Colonic mucosa (tissue), 4 donors: ENCODE measurements at regions not wholly inside any gene's neighbourhood (a gene's known extent, or its start where the extent isn't known, plus 50 kb on each side); places are given as distances from the start of the nearest gene placed in this dataset.

Experiments used
- DNase-seq: peaks from one replicate; pipeline ENCODE4 v3.0.0-alpha.2; 2020
- H3K27ac ChIP-seq: fragments of 200-600 bp; one replicate; pipeline ENCODE4 v1.8.0; 2021
- H3K27me3 ChIP-seq: fragments of 200-600 bp; one replicate; pipeline ENCODE4 v1.8.0; 2021
- H3K36me3 ChIP-seq: fragments of 200-600 bp; one replicate; pipeline ENCODE4 v1.8.0; 2021
- H3K4me1 ChIP-seq: fragments of 200-600 bp; one replicate; pipeline ENCODE4 v1.8.0; 2021; ENCODE audit warnings: mild to moderate bottlenecking
- H3K4me3 ChIP-seq: fragments of 200-600 bp; one replicate; pipeline ENCODE4 v1.8.0; 2021
- H3K9ac ChIP-seq, 2 donors: one replicate each; pipeline ENCODE4 v1.7.0; 2013; ENCODE audit warnings: control low read depth in 2 of 2, low read depth in 2 of 2, low read length in 2 of 2
- H3K9me3 ChIP-seq: fragments of 200-600 bp; one replicate; pipeline ENCODE4 v1.8.0; 2021
- CTCF ChIP-seq: fragments of 200-600 bp; IDR thresholded peaks from one replicate; pipeline ENCODE4 v1.8.0; 2022; ENCODE audit warnings: antibody characterized with exemption, mild to moderate bottlenecking
- intact Hi-C: fragments of 100-400 bp; cut with DNase I; formaldehyde crosslinking; loops from one replicate; pipeline ENCODE4 v1.14.1; 2022
- donor health status: healthy.
- donor health status: DM: no; HTN: no; CAD: no.
- donor health status: DM: no; HTN: no; CAD: no.

GRCh38 chr2:107542314-107542740 is 284.4 kb upstream of the RGPD4 start:
- Histone ChIP-seq H3K27ac (no peak overlapping the region), H3K9me3 (no peaks in the 10 kb centered on the region)
- intact Hi-C loops: no loop called here

GRCh38 chr2:107543793-107544192 is 282.9 kb upstream of the RGPD4 start:
- Histone ChIP-seq H3K9me3 (no peaks in the 10 kb centered on the region), H3K27me3 (no peaks in the 10 kb centered on the region), H3K27ac (no peak overlapping the region), H3K9ac (no peak overlapping the region), H3K4me1 (no peaks in the 10 kb centered on the region), H3K4me3 (no peak overlapping the region), H3K36me3 (no peaks in the 10 kb centered on the region)
- no peak for TF ChIP-seq CTCF
- intact Hi-C loops: no loop called here
- no peak for DNase-seq

More at GRCh38 chr2:107542314-107542740, 284.4 kb upstream of the RGPD4 start:
- DNase-seq: no peak
- Histone ChIP-seq H3K4me3 (no peak overlapping the region), H3K9ac (no peak overlapping the region), H3K4me1 (no peaks in the 10 kb centered on the region), H3K36me3 (no peaks in the 10 kb centered on the region), H3K27me3 (no peaks in the 10 kb centered on the region)
- no peak for TF ChIP-seq CTCF

GRCh38 chr2:107545066-107545465 is 281.6 kb upstream of the RGPD4 start:
- H3K4me1 ChIP-seq: no peaks in the 10 kb centered on the region
- no peak for TF ChIP-seq CTCF
- intact Hi-C loops: no loop called here
- no peaks in the 10 kb centered on the region for H3K27me3 ChIP-seq
- no peak overlapping the region for H3K9ac ChIP-seq
- H3K36me3 ChIP-seq: no peaks in the 10 kb centered on the region
- DNase-seq: no peak
- H3K27ac ChIP-seq: no peak overlapping the region
- H3K4me3 ChIP-seq: no peak overlapping the region
- no peaks in the 10 kb centered on the region for H3K9me3 ChIP-seq

DNA sequence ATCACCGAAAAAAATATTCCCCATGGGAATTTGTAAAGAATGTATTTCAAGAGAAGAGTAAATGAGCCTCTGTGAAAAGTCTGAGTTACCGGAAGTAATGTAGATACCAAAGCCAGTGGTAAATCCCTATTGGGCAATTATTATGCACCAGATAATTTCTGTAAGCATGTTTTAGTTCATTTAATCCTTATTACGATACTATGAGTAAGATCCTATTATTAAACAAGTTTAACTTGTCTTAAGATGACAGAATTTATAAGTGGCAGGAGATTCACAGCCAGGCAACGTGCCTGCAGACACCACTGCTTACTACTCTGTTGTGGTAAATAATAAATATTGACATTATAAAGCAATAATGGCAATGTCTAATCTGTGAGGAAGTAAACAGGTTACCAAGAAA is 280.8 kb upstream of the RGPD4 start:
- TF ChIP-seq CTCF: no peak
- H3K4me1 ChIP-seq: no peaks in the 10 kb centered on the region
- no peaks in the 10 kb centered on the region for H3K9me3 ChIP-seq
- no peaks in the 10 kb centered on the region for H3K36me3 ChIP-seq
- no peak for DNase-seq
- intact Hi-C loops: no loop called here
- no peak overlapping the region for H3K9ac ChIP-seq
- no peak overlapping the region for H3K27ac ChIP-seq
- no peaks in the 10 kb centered on the region for H3K27me3 ChIP-seq
- H3K4me3 ChIP-seq: no peak overlapping the region

- Histone ChIP-seq H3K9me3 (no peaks in the 10 kb centered on the region), H3K4me1 (no peaks in the 10 kb centered on the region), H3K9ac (no peak overlapping the region), H3K4me3 (no peak overlapping the region), H3K36me3 (no peaks in the 10 kb centered on the region), H3K27ac (no peak overlapping the region), H3K27me3 (no peaks in the 10 kb centered on the region)
- DNase-seq: no peak
- intact Hi-C loops: no loop called here
- no peak for TF ChIP-seq CTCF
These were observed 278.5 kb upstream of the RGPD4 start for GRCh38 chr2:107548216-107548615.

DNA sequence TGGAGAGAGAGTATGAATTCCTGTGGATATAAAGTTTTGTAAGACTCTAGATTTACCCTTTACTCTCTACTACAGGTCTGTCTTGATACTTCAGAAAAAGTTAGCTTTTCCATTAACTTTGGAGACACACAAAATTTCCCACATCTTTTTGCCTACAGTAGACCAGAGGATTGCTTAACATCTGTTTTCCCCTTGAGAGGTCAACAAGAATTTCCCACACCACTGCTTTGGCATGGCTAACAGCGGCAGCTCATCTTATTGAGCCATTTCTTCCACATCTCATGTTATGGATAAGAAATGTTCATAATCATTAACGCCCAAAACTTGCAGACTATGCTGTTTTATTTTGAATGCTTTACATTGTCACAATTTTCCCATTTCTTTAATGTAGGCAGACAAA is 273.6 kb upstream of the RGPD4 start:
- Histone ChIP-seq H3K9me3 (no peaks in the 10 kb centered on the region), H3K27me3 (no peaks in the 10 kb centered on the region), H3K4me1 (no peaks in the 10 kb centered on the region), H3K9ac (no peak overlapping the region), H3K36me3 (no peaks in the 10 kb centered on the region), H3K27ac (no peak overlapping the region), H3K4me3 (no peak overlapping the region)
- no peak for TF ChIP-seq CTCF
- intact Hi-C loops: no loop called here
- DNase-seq: no peak
